ENCODE measurements at regions not wholly inside any gene's neighbourhood (a gene's known extent, or its start where the extent isn't known, plus 50 kb on each side); places are given as distances from the start of the nearest gene placed in this dataset.

GRCh38 chr10:70974351-70974901 is 86.1 kb upstream of the PCBD1 start:
- no peak overlapping the region for H3K27ac Mint-ChIP-seq
- DNase-seq (ENCODE audit: low spot score, unreplicated experiment): no peak

GRCh38 chr10:70974920-70975319 is 86.6 kb upstream of the PCBD1 start:
- no peak for TF ChIP-seq CTCF (IDR thresholded peaks at IDR 0.05; ENCODE audit: unreplicated experiment)
- no peaks in the 10 kb centered on the region for H3K36me3 Mint-ChIP-seq (ENCODE audit: insufficient read depth)
- H3K9me3 Mint-ChIP-seq (ENCODE audit: low read depth): peaks cover 19% of the 10 kb centered on the region

More at GRCh38 chr10:70974351-70974901, 86.1 kb upstream of the PCBD1 start:
- H3K36me3 Mint-ChIP-seq (ENCODE audit: insufficient read depth): no peaks in the 10 kb centered on the region
- no peak overlapping the region for H3K4me3 Mint-ChIP-seq (ENCODE audit: low read depth)
- no peaks in the 10 kb centered on the region for H3K4me1 Mint-ChIP-seq (ENCODE audit: low read depth)
- H3K27me3 Mint-ChIP-seq: peaks cover 18% of the 10 kb centered on the region
- peaks cover 19% of the 10 kb centered on the region for H3K9me3 Mint-ChIP-seq (ENCODE audit: low read depth)
- TF ChIP-seq CTCF (IDR thresholded peaks at IDR 0.05; ENCODE audit: unreplicated experiment): no peak

GRCh38 chr10:70976063-70976695 is 87.8 kb upstream of the PCBD1 start:
- Mint-ChIP-seq H3K4me3 (ENCODE audit: low read depth) (no peak overlapping the region), H3K36me3 (ENCODE audit: insufficient read depth) (no peaks in the 10 kb centered on the region), H3K9me3 (ENCODE audit: low read depth) (peaks cover 17% of the 10 kb centered on the region), H3K4me1 (ENCODE audit: low read depth) (no peaks in the 10 kb centered on the region), H3K27ac (no peak overlapping the region), H3K27me3 (peaks cover 18% of the 10 kb centered on the region)
- no peak for DNase-seq (ENCODE audit: low spot score, unreplicated experiment)
- TF ChIP-seq CTCF (IDR thresholded peaks at IDR 0.05; ENCODE audit: unreplicated experiment): no peak

More at GRCh38 chr10:70974920-70975319, 86.6 kb upstream of the PCBD1 start:
- no peak for DNase-seq (ENCODE audit: low spot score, unreplicated experiment)
- no peak overlapping the region for H3K27ac Mint-ChIP-seq
- no peak overlapping the region for H3K4me3 Mint-ChIP-seq (ENCODE audit: low read depth)
- peaks cover 18% of the 10 kb centered on the region for H3K27me3 Mint-ChIP-seq
- H3K4me1 Mint-ChIP-seq (ENCODE audit: low read depth): no peaks in the 10 kb centered on the region

GRCh38 chr10:70977625-70978024 is 89.3 kb upstream of the PCBD1 start:
- no peaks in the 10 kb centered on the region for H3K4me1 Mint-ChIP-seq (ENCODE audit: low read depth)

GRCh38 chr10:70978181-70978580 is 89.8 kb upstream of the PCBD1 start:
- H3K4me1 Mint-ChIP-seq (ENCODE audit: low read depth): no peaks in the 10 kb centered on the region
- H3K4me3 Mint-ChIP-seq (ENCODE audit: low read depth): no peak overlapping the region
- no peaks in the 10 kb centered on the region for H3K36me3 Mint-ChIP-seq (ENCODE audit: insufficient read depth)
- peaks cover 5% of the 10 kb centered on the region for H3K9me3 Mint-ChIP-seq (ENCODE audit: low read depth)
- peaks cover 18% of the 10 kb centered on the region for H3K27me3 Mint-ChIP-seq
- DNase-seq (ENCODE audit: low spot score, unreplicated experiment): no peak
- no peak for TF ChIP-seq CTCF (IDR thresholded peaks at IDR 0.05; ENCODE audit: unreplicated experiment)
- no peak overlapping the region for H3K27ac Mint-ChIP-seq

More at GRCh38 chr10:70977625-70978024, 89.3 kb upstream of the PCBD1 start:
- Mint-ChIP-seq H3K27me3 (peaks cover 18% of the 10 kb centered on the region), H3K36me3 (ENCODE audit: insufficient read depth) (no peaks in the 10 kb centered on the region), H3K27ac (no peak overlapping the region), H3K4me3 (ENCODE audit: low read depth) (no peak overlapping the region), H3K9me3 (ENCODE audit: low read depth) (peaks cover 8% of the 10 kb centered on the region)
- TF ChIP-seq CTCF (IDR thresholded peaks at IDR 0.05; ENCODE audit: unreplicated experiment): no peak
- no peak for DNase-seq (ENCODE audit: low spot score, unreplicated experiment)
